PC-3 (cell line): ENCODE measurements at regions not wholly inside any gene's neighbourhood (a gene's known extent, or its start where the extent isn't known, plus 50 kb on each side); places are given as distances from the start of the nearest gene placed in this dataset.

Experiments
- ATAC-seq: fragments of 200-7000 bp; cut with Tn5 transposase; 2 replicates; pipeline ENCODE4 v1.9.1; 2020; ENCODE audit warnings: mild to moderate bottlenecking, moderate library complexity
- BruUV-seq: library from RNA; stranded (reverse); fragments of 400-500 nt; replicated peaks from 2 replicates; lab custom pipeline; 2021; lab: Mats Ljungman, UMichigan
- CTCF ChIA-PET: fragments of 300-600 bp; sonication (Branson Sonifier 250); formaldehyde crosslinking; loops from one replicate; lab custom pipeline; 2022; ENCODE audit warnings: antibody characterized with exemption; lab: Charles Lee
- POLR2A ChIA-PET: fragments of 300-600 bp; sonication (Branson Sonifier 250); formaldehyde crosslinking; loops from one replicate; lab custom pipeline; 2022; ENCODE audit warnings: antibody characterized with exemption; ENCODE audit not compliant: unreplicated experiment; lab: Charles Lee
- DNase-seq: peaks from one replicate; pipeline ENCODE4 v3.0.0-alpha.2; 2015
- H2AFZ ChIP-seq: fragments of 300-600 bp; sonication (generic); 2 replicates; pipeline ENCODE4 v1.6.0; 2016; ENCODE audit warnings: antibody characterized with exemption, low read length
- H3F3A ChIP-seq: fragments of 300-600 bp; sonication (generic); one replicate; pipeline ENCODE4 v1.6.0; 2017; ENCODE audit warnings: antibody characterized with exemption, low read length, control low read depth, mild to moderate bottlenecking; ENCODE audit not compliant: unreplicated experiment
- H3K27ac ChIP-seq: fragments of 300-600 bp; sonication (generic); 2 replicates; pipeline ENCODE4 v1.5.1; 2016; ENCODE audit warnings: mild to moderate bottlenecking, low read length
- H3K27me3 ChIP-seq: fragments of 300-600 bp; sonication (generic); 2 replicates; pipeline ENCODE4 v1.6.1; 2016; ENCODE audit warnings: low read length, mixed read lengths
- H3K36me3 ChIP-seq: fragments of 300-600 bp; sonication (generic); 2 replicates; pipeline ENCODE4 v1.6.1; 2016; ENCODE audit warnings: low read depth, mixed run types, low read length, mixed read lengths
- H3K4me1 ChIP-seq: fragments of 300-600 bp; sonication (generic); 2 replicates; pipeline ENCODE4 v1.5.1; 2016; ENCODE audit warnings: low read length; ENCODE audit not compliant: insufficient read depth
- H3K4me2 ChIP-seq: fragments of 300-600 bp; sonication (generic); 2 replicates; pipeline ENCODE4 v1.6.0; 2016; ENCODE audit warnings: low read length
- H3K4me3 ChIP-seq: fragments of 300-600 bp; sonication (generic); 2 replicates; pipeline ENCODE4 v1.5.1; 2016; ENCODE audit warnings: mild to moderate bottlenecking, low read length, mixed read lengths
- H3K79me2 ChIP-seq: fragments of 300-600 bp; sonication (generic); 2 replicates; pipeline ENCODE4 v1.6.1; 2017; ENCODE audit warnings: low read length, mixed read lengths
- H3K9ac ChIP-seq: fragments of 300-600 bp; sonication (generic); 2 replicates; pipeline ENCODE4 v1.6.0; 2016; ENCODE audit warnings: mild to moderate bottlenecking, low read length
- H3K9me2 ChIP-seq: fragments of 300-600 bp; sonication (generic); replicated peaks from 2 replicates; pipeline ENCODE4 v1.6.1; 2016; ENCODE audit warnings: mixed run types, low read length, mixed read lengths
- H3K9me3 ChIP-seq: fragments of 300-600 bp; sonication (generic); 2 replicates; pipeline ENCODE4 v1.6.1; 2016; ENCODE audit warnings: low read length, mixed read lengths
- H4K20me1 ChIP-seq: fragments of 300-600 bp; sonication (generic); 2 replicates; pipeline ENCODE4 v1.6.1; 2016; ENCODE audit warnings: low read length, mixed read lengths
- EZH2 ChIP-seq: fragments of 300-600 bp; sonication (generic); IDR thresholded peaks from one replicate; pipeline ENCODE4 v1.6.1; 2017; ENCODE audit warnings: antibody characterized with exemption, mild to moderate bottlenecking, low read length; ENCODE audit not compliant: unreplicated experiment
- EZH2phosphoT487 ChIP-seq: fragments of 300-600 bp; sonication (generic); IDR thresholded peaks from 2 replicates; pipeline ENCODE4 v1.6.1; 2018; ENCODE audit warnings: mild to moderate bottlenecking, antibody characterized with exemption, low read length, borderline replicate concordance
- intact Hi-C: fragments of 100-400 bp; cut with micrococcal nuclease; formaldehyde crosslinking; loops from 2 replicates; pipeline ENCODE4 v1.9.0; 2023
- TF ChIP-seq, protein P1 (sequence below): fragments of 300-600 bp; sonication (generic); conservative IDR thresholded peaks from 2 replicates; pipeline ENCODE4 v1.5.1; 2017; ENCODE audit warnings: antibody characterized with exemption, low read depth, mild to moderate bottlenecking, low read length

DNA sequence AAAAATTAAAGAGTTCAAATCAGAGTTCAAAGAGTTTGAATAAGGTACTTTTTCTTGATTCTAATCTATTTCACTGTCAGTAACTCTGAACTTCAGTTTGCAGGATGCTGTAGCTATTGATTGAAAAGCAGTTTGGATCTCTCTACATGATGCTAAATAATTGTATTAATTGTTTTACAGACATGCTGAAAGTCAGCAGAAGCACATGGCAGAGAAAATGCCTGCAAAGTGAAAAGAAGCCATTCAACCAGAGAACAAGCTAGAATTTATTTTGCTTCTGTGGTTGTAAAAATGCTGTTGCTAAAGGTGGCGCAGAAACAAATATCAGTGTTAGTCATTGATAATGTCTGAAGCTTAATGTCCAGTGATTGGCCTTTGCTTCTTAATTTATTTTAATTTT, 92.1 kb upstream of the IL12A start:
- H3K36me3 ChIP-seq, result peaks cover 29% of the 10 kb centered on the region
- intact Hi-C loops, result no loop called here
- CTCF ChIA-PET, result no interaction called here
- H3F3A ChIP-seq, result no peaks in the 10 kb centered on the region
- H3K9me2 ChIP-seq, result no peaks in the 10 kb centered on the region
- H3K27ac ChIP-seq, result no peak overlapping the region
- H3K4me2 ChIP-seq, result no peak overlapping the region
- no peaks in the 10 kb centered on the region for H3K4me1 ChIP-seq
- no peaks in the 10 kb centered on the region for H3K27me3 ChIP-seq
- no peak for DNase-seq
- TF ChIP-seq, protein P1, sequence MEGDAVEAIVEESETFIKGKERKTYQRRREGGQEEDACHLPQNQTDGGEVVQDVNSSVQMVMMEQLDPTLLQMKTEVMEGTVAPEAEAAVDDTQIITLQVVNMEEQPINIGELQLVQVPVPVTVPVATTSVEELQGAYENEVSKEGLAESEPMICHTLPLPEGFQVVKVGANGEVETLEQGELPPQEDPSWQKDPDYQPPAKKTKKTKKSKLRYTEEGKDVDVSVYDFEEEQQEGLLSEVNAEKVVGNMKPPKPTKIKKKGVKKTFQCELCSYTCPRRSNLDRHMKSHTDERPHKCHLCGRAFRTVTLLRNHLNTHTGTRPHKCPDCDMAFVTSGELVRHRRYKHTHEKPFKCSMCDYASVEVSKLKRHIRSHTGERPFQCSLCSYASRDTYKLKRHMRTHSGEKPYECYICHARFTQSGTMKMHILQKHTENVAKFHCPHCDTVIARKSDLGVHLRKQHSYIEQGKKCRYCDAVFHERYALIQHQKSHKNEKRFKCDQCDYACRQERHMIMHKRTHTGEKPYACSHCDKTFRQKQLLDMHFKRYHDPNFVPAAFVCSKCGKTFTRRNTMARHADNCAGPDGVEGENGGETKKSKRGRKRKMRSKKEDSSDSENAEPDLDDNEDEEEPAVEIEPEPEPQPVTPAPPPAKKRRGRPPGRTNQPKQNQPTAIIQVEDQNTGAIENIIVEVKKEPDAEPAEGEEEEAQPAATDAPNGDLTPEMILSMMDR, result no peak
- TF ChIP-seq EZH2 (no peak), EZH2phosphoT487 (no peak)
- H3K4me3 ChIP-seq, result no peak overlapping the region
- no peaks in the 10 kb centered on the region for H4K20me1 ChIP-seq
- no peak overlapping the region for H3K9ac ChIP-seq
- POLR2A ChIA-PET, result no interaction called here
- H2AFZ ChIP-seq, result no peak overlapping the region
- no peaks in the 10 kb centered on the region for H3K79me2 ChIP-seq
- H3K9me3 ChIP-seq, result no peaks in the 10 kb centered on the region
- ATAC-seq, result no peak
- BruUV-seq, result no TSS peak

GRCh38 chr3:159897331-159898075, 91.1 kb upstream of the IL12A start:
- no peak overlapping the region for H3K4me2 ChIP-seq
- H3K4me3 ChIP-seq, result no peak overlapping the region
- H3F3A ChIP-seq, result no peaks in the 10 kb centered on the region
- TF ChIP-seq, protein P1, result no peak
- TF ChIP-seq EZH2phosphoT487 (no peak), EZH2 (no peak)
- CTCF ChIA-PET, result no interaction called here
- no peaks in the 10 kb centered on the region for H3K9me2 ChIP-seq
- no peaks in the 10 kb centered on the region for H4K20me1 ChIP-seq
- H3K36me3 ChIP-seq, result peaks cover 26% of the 10 kb centered on the region
- H3K9me3 ChIP-seq, result no peaks in the 10 kb centered on the region
- H3K9ac ChIP-seq, result no peak overlapping the region
- BruUV-seq, result no TSS peak
- H3K4me1 ChIP-seq, result no peaks in the 10 kb centered on the region
- H3K79me2 ChIP-seq, result no peaks in the 10 kb centered on the region
- ATAC-seq (no peak), DNase-seq (no peak)
- H2AFZ ChIP-seq, result no peak overlapping the region
- POLR2A ChIA-PET, result interaction anchor here (0.7 kb wide), 1 partner anchor 10 kb away, joined by 4 read pairs; no protein-coding TSS in a partner anchor
- H3K27ac ChIP-seq, result no peak overlapping the region
- no peaks in the 10 kb centered on the region for H3K27me3 ChIP-seq
- intact Hi-C loops, result no loop called here

DNA sequence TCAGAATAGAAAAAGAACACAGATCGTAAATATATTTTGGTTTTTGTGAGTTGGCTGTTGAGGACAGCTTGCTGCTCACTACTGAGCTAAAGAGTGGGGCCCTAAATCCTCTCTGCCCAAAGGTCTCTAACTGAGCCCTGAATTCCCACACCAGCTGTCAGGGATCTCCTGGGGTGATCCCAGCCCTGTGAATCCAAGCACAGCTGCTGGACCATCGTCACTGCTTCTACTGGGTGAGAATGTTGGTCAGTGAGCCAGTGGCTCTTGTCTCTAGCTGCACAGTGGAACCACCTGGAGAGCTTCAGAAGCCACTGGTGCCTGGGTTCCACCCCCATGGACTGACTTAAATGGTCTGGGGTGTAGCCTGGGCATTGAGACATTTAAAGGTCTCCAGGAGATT, 90.5 kb upstream of the IL12A start:
- Histone ChIP-seq H3K27ac (no peak overlapping the region), H3K36me3 (peaks cover 21% of the 10 kb centered on the region), H3K9me3 (no peaks in the 10 kb centered on the region), H3K79me2 (no peaks in the 10 kb centered on the region), H3F3A (no peaks in the 10 kb centered on the region), H4K20me1 (no peaks in the 10 kb centered on the region), H3K9me2 (no peaks in the 10 kb centered on the region), H3K9ac (no peak overlapping the region), H3K4me1 (no peaks in the 10 kb centered on the region), H3K4me2 (no peak overlapping the region), H3K27me3 (no peaks in the 10 kb centered on the region), H2AFZ (no peak overlapping the region), H3K4me3 (no peak overlapping the region)
- TF ChIP-seq EZH2phosphoT487 (no peak), EZH2 (no peak)
- TF ChIP-seq, protein P1, result no peak
- no peak for ATAC-seq
- POLR2A ChIA-PET, result interaction anchor here (0.6 to 0.7 kb wide), 2 partner anchors 9 to 31 kb away, joined by 4 to 12 read pairs; no protein-coding TSS in a partner anchor
- DNase-seq, result no peak
- CTCF ChIA-PET, result interaction anchor here (1.0 kb wide), 1 partner anchor 91 kb away, joined by 3 read pairs; the partner anchor contains the start of gene IL12A
- no TSS peak for BruUV-seq
- intact Hi-C loops, result no loop called here
